OCI-LY7 (cell line): ENCODE measurements at regions not wholly inside any gene's neighbourhood (a gene's known extent, or its start where the extent isn't known, plus 50 kb on each side); places are given as distances from the start of the nearest gene placed in this dataset.

Source experiments
- CTCF ChIP-seq: fragments of 200-600 bp; sonication (generic); conservative IDR thresholded peaks from 2 replicates; pipeline ENCODE4 v1.5.1; 2014; ENCODE audit warnings: mild to moderate bottlenecking, antibody characterized with exemption, low read length, moderate library complexity, mixed read lengths
- EZH2phosphoT487 ChIP-seq: fragments of 200-600 bp; sonication (generic); IDR thresholded peaks from 2 replicates; pipeline ENCODE4 v1.6.1; 2018; ENCODE audit warnings: low read depth, borderline replicate concordance, mild to moderate bottlenecking, mixed run types, antibody characterized with exemption, low read length, moderate library complexity, mixed read lengths

GRCh38 chr1:143680304-143680703 lies 291.5 kb downstream of the FAM72C start:
- TF ChIP-seq CTCF, result no peak
- TF ChIP-seq EZH2phosphoT487, result no peak
